Prostate gland (tissue), 2 donors: ENCODE measurements at regions not wholly inside any gene's neighbourhood (a gene's known extent, or its start where the extent isn't known, plus 50 kb on each side); places are given as distances from the start of the nearest gene placed in this dataset.

Source experiments
- DNase-seq: peaks from one replicate; pipeline ENCODE4 v3.0.0-alpha.2; 2019; ENCODE audit warnings: low spot score
- H3K27ac ChIP-seq, 2 donors: fragments of 200-600 bp; sonication (generic); 2 replicates each; pipeline ENCODE4 v1.5.1; 2017 to 2019
- H3K27me3 ChIP-seq: fragments of 200-600 bp; sonication (generic); replicated peaks from 2 replicates; pipeline ENCODE4 v1.5.1; 2019; ENCODE audit not compliant: insufficient read depth
- H3K36me3 ChIP-seq, 2 donors: fragments of 200-600 bp; sonication (generic); 1 replicate in 1 of 2; 2 replicates in 1 of 2; pipeline versions ENCODE4 v1.5.1 to v1.8.1; 2017 to 2019
- H3K4me1 ChIP-seq: fragments of 200-600 bp; sonication (generic); replicated peaks from 2 replicates; pipeline ENCODE4 v1.5.1; 2019
- H3K4me3 ChIP-seq, 2 donors: fragments of 200-600 bp; sonication (generic); 2 replicates each; pipeline ENCODE4 v1.5.1; 2017 to 2019
- H3K9me3 ChIP-seq: fragments of 200-600 bp; sonication (generic); 2 replicates; pipeline ENCODE4 v1.5.1; 2017
- CTCF ChIP-seq, 4 experiments: fragments of 200-600 bp in 2 of 4; fragments of 450-650 bp in 2 of 4; sonication (generic) in 2 of 4; IDR thresholded peaks; 1 replicate in 3 of 4; 2 replicates in 1 of 4; pipeline ENCODE4 v1.5.1; 2016 to 2019; ENCODE audit warnings: antibody characterized with exemption in 4 of 4, mild to moderate bottlenecking in 2 of 4, moderate library complexity in 2 of 4
- POLR2A ChIP-seq: fragments of 450-650 bp; IDR thresholded peaks from one replicate; pipeline ENCODE4 v1.6.1; 2016; ENCODE audit warnings: antibody characterized with exemption, mild to moderate bottlenecking
- POLR2AphosphoS5 ChIP-seq: sonication (generic); formaldehyde crosslinking; IDR thresholded peaks from one replicate; pipeline ENCODE4 v1.6.1; 2017; ENCODE audit warnings: antibody characterized with exemption
- WGBS: methylation state at CpG from one replicate; pipeline ENCODE4 v1.1.5; 2018; 5-methylcytosine and 5-hydroxymethylcytosine counted together
- intact Hi-C: fragments of 100-400 bp; cut with DNase I; formaldehyde crosslinking; loops from one replicate; pipeline ENCODE4 v1.14.2; 2022

DNA sequence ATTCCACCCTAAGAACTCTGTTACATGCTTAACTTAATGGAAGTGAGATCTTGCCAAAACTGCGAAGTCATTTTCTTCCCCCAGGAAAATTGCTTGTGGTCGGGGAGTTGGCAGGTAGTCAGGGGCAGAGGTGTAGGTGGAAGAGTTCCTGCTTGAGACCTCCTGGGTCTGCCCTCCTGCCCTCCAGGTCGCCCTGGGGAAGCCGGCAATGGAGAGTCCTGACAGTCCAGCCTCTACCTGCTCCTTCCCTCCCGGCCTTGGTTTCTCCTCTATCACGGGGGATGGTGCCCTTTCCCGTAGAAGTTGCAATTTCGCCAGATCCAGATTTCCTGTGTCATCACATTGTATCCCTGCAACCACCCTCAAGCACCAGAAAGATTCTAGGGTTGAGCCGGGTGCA is 463.8 kb downstream of the MATN1 start:
- H3K27ac ChIP-seq: no peak overlapping the region
- no peaks in the 10 kb centered on the region for H3K36me3 ChIP-seq
- H3K4me1 ChIP-seq: no peaks in the 10 kb centered on the region
- no peaks in the 10 kb centered on the region for H3K9me3 ChIP-seq
- TF ChIP-seq POLR2AphosphoS5: no peak
- no peak for TF ChIP-seq POLR2A
- TF ChIP-seq CTCF (IDR thresholded peaks at IDR 0.05): no peak
- intact Hi-C loops: no loop called here
- no peak for DNase-seq
- H3K4me3 ChIP-seq: no peak overlapping the region
- H3K27me3 ChIP-seq: peaks cover 6% of the 10 kb centered on the region
- 53% methylated on average over 9 of the region's 9 CpGs for WGBS

DNA sequence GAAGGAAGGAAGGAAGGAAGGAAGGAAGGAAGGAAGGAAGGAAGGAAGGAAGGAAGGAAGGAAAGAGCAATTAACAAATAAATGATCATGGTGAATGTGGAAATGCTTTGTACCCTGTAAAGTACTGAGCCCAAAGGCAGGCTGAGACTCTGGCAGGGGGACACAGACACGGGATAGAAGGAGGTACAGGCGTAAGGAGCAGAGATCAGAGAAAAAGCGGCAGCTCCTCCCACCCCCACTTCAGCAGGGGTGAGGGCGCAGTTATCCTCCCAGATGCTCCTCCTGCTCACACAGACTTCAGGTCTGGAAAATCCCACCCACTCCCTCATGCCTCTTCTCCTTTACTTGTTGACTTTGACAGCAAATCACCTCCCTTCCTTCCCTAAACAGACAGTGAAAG is 464.5 kb downstream of the MATN1 start:
- WGBS: 8% methylated on average over 4 of the region's 4 CpGs
- H3K27me3 ChIP-seq: peaks cover 4% of the 10 kb centered on the region

DNA sequence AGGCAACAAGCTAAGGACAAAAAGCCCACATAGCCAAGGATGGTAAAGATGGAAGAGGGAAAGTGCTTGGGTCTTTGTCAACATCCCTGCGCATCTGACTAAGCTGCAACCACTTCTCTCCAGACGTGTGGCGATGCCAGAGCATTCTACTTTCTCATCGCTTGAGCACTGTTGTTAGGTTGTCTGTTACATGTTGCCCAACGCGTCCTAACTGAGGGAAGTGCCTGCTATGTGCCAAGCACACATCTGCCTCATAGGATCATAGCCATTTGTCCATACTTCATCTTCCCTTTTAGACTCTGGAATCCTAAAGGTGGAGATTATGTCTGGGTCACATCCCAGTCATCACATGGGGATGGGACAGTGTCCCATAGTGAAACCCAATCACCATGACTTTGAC is 464.9 kb downstream of the MATN1 start:
- no peak overlapping the region for H3K4me3 ChIP-seq
- H3K4me1 ChIP-seq: no peaks in the 10 kb centered on the region
- H3K27me3 ChIP-seq: peaks cover 4% of the 10 kb centered on the region
- no peaks in the 10 kb centered on the region for H3K36me3 ChIP-seq
- H3K9me3 ChIP-seq: no peaks in the 10 kb centered on the region
- no peak for DNase-seq
- intact Hi-C loops: no loop called here
- WGBS: 74% methylated on average over 6 of the region's 6 CpGs
- no peak overlapping the region for H3K27ac ChIP-seq
- no peak for TF ChIP-seq POLR2A
- TF ChIP-seq CTCF (IDR thresholded peaks at IDR 0.05): no peak
- TF ChIP-seq POLR2AphosphoS5: no peak

More for the DNA sequence above, 464.5 kb downstream of the MATN1 start:
- Histone ChIP-seq H3K4me1 (no peaks in the 10 kb centered on the region), H3K27ac (no peak overlapping the region), H3K4me3 (no peak overlapping the region), H3K36me3 (no peaks in the 10 kb centered on the region), H3K9me3 (no peaks in the 10 kb centered on the region)
- no peak for DNase-seq
- intact Hi-C loops: no loop called here
- TF ChIP-seq POLR2A (no peak), CTCF (IDR thresholded peaks at IDR 0.05) (no peak), POLR2AphosphoS5 (no peak)

GRCh38 chr1:30257742-30258380 is 465.5 kb downstream of the MATN1 start:
- DNase-seq: no peak
- peaks cover 4% of the 10 kb centered on the region for H3K27me3 ChIP-seq
- 80% methylated on average over 14 of the region's 14 CpGs for WGBS
- H3K9me3 ChIP-seq: no peaks in the 10 kb centered on the region
- no peaks in the 10 kb centered on the region for H3K4me1 ChIP-seq
- TF ChIP-seq CTCF (IDR thresholded peaks at IDR 0.05) (no peak), POLR2AphosphoS5 (no peak), POLR2A (no peak)
- H3K27ac ChIP-seq: no peak overlapping the region
- no peaks in the 10 kb centered on the region for H3K36me3 ChIP-seq
- no peak overlapping the region for H3K4me3 ChIP-seq
- intact Hi-C loops: no loop called here

DNA sequence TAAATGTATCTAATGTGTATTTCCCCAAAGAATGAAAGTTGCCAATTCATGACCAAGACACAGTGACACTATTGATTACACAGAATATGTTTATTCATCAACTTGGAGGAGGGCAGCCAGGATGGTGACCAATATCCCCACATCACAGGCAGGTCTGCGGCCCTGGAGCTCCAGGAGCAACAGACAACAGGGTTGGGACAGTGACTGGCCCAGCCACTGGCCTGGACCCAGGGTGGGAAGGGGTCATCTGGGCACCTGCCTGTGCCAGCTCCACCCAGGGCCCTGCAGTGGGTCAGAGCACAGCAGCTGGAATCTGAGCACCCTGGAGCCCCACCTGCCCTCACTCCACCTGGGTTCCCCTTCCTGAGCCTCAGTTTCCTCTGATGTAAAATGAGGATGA is 466.1 kb downstream of the MATN1 start:
- intact Hi-C loops: no loop called here
- no peak for DNase-seq
- 85% methylated on average over 1 of the region's 1 CpG for WGBS
- Histone ChIP-seq H3K9me3 (no peaks in the 10 kb centered on the region), H3K27ac (no peak overlapping the region), H3K27me3 (peaks cover 4% of the 10 kb centered on the region), H3K4me3 (no peak overlapping the region), H3K4me1 (no peaks in the 10 kb centered on the region), H3K36me3 (no peaks in the 10 kb centered on the region)
- no peak for TF ChIP-seq CTCF (IDR thresholded peaks at IDR 0.05)
- TF ChIP-seq POLR2AphosphoS5: no peak
- TF ChIP-seq POLR2A: no peak
